Stimulated activated CD8-positive, alpha-beta memory T cell treated with anti-CD3 and anti-CD28 coated beads, Interleukin-4, amount 100 ng/mL, for 1 hour (primary cell): ENCODE measurements at regions not wholly inside any gene's neighbourhood (a gene's known extent, or its start where the extent isn't known, plus 50 kb on each side); places are given as distances from the start of the nearest gene placed in this dataset.

Experiments
- DNase-seq, 2 donors: peaks; one replicate each; pipeline ENCODE4 v3.0.0-alpha.2; 2020; ENCODE audit warnings: low read depth in 2 of 2, low spot score in 1 of 2

- DNase-seq, result no peak
Measured at GRCh38 chr3:13174011-13174802, 101.0 kb upstream of the IQSEC1 start.

- no peak for DNase-seq
Measured at GRCh38 chr3:13173186-13173585, 100.0 kb upstream of the IQSEC1 start.

- DNase-seq, result no peak
Measured at GRCh38 chr3:13172644-13173013, 99.4 kb upstream of the IQSEC1 start.

- no peak for DNase-seq
Measured at GRCh38 chr3:13171704-13172643, 98.7 kb upstream of the IQSEC1 start.

- no peak for DNase-seq
Measured at GRCh38 chr3:13170317-13170716, 97.1 kb upstream of the IQSEC1 start.

GRCh38 chr3:13168391-13168790 is 95.2 kb upstream of the IQSEC1 start:
- no peak for DNase-seq

- DNase-seq, result no peak
Measured at GRCh38 chr3:13167829-13168228, 94.6 kb upstream of the IQSEC1 start.

- DNase-seq, result no peak
Measured at GRCh38 chr3:13167064-13167743, 94.0 kb upstream of the IQSEC1 start.

GRCh38 chr3:13166243-13167063 is 93.2 kb upstream of the IQSEC1 start:
- DNase-seq, result no peak

GRCh38 chr3:13165576-13165975 is 92.3 kb upstream of the IQSEC1 start:
- DNase-seq, result no peak

GRCh38 chr3:13164893-13165492 is 91.8 kb upstream of the IQSEC1 start:
- DNase-seq, result no peak

GRCh38 chr3:13163848-13164382 is 90.7 kb upstream of the IQSEC1 start:
- DNase-seq, result no peak

- no peak for DNase-seq
Measured at GRCh38 chr3:13162549-13163320, 89.5 kb upstream of the IQSEC1 start.

- no peak for DNase-seq
Measured at GRCh38 chr3:13161771-13162535, 88.7 kb upstream of the IQSEC1 start.

GRCh38 chr3:13161021-13161759 is 88.0 kb upstream of the IQSEC1 start:
- no peak for DNase-seq

- DNase-seq, result no peak
Measured at GRCh38 chr3:13160619-13161018, 87.4 kb upstream of the IQSEC1 start.

- no peak for DNase-seq
Measured at GRCh38 chr3:13159890-13160289, 86.7 kb upstream of the IQSEC1 start.

GRCh38 chr3:13158871-13159270 is 85.6 kb upstream of the IQSEC1 start:
- DNase-seq, result no peak
